ENCODE measurements at regions not wholly inside any gene's neighbourhood (a gene's known extent, or its start where the extent isn't known, plus 50 kb on each side); places are given as distances from the start of the nearest gene placed in this dataset.
A peak's percentile ranks its signal among the peaks of the same experiment; 100 is the strongest.
"Not testable (repeated sequence)": the region's sequence is repeated elsewhere in the genome, so short reads cannot be mapped to it uniquely, and the experiment has no call there.

- ATAC-seq = no peak
These were observed 132.3 kb upstream of the JARID2 start for GRCh38 chr6:15113587-15113986.

- ATAC-seq = no peak
These were observed 131.8 kb upstream of the JARID2 start for GRCh38 chr6:15114061-15114460.

- ATAC-seq = no peak
These were observed 129.0 kb upstream of the JARID2 start for GRCh38 chr6:15116889-15117288.

DNA sequence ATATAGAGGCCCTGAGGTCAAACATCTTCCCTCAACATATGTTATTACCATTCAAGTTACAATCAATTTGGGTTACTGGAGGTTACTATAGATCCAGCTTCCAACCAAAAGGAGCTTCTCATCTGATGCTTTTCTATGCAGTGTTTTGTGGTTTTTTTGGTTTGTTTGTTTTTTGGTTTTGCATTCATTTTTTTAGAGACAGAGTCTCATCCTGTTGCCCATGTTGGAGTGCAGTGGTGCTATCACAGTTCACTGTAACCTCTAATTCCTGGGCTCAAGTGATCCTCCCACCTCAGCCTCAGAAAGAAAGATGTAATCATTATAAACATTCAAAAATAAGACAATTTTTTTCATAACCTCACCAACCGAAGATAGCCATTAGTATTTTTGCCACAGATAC, 124.4 kb upstream of the JARID2 start:
- no peak for ATAC-seq

GRCh38 chr6:15121977-15122550, 123.8 kb upstream of the JARID2 start:
- ATAC-seq = no peak

- no peak for ATAC-seq
These were observed 116.0 kb upstream of the JARID2 start for GRCh38 chr6:15129887-15130286.

DNA sequence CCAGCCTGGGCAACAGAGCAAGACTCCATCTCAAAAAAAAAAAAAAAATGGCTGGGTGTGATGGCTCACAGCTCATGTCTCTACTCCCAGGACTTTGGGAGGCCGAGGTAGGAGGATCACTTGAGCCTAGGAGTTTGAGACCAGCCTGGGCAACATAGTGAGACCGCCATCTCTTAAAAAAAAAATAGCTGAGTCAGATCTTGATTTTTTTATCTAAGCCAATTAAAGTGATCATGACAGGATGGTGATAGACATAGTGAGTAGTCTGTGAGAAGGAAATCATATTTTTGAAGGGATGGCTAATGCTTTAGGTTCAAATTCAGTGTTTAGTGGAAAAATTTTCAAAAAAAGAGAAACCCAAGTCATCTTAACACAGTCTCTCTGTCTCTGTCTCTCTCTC, 114.6 kb upstream of the JARID2 start:
- ATAC-seq = no peak

GRCh38 chr6:15131651-15132061, 114.2 kb upstream of the JARID2 start:
- no peak for ATAC-seq

DNA sequence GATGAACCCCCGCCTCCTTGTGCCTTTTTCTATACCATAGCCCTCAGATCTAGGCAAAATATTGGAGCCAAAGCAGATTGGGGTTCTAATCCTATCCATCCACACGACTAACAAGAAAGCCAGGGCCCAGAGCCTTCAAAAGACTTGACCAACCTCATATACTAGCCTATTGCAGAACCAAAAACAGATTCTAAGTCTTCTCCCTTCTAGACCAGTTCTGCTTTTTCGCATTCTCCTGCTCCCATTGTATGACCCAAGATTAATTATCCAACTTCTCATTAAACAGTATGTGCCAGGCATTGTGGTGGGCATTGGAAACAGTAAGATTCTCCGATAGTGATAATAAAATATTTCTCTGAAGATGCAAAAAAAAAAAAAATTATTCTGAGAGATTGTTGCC, 113.7 kb upstream of the JARID2 start:
- no peak for ATAC-seq

GRCh38 chr6:15132854-15133670, 112.8 kb upstream of the JARID2 start:
- ATAC-seq = peak; percentile 97

DNA sequence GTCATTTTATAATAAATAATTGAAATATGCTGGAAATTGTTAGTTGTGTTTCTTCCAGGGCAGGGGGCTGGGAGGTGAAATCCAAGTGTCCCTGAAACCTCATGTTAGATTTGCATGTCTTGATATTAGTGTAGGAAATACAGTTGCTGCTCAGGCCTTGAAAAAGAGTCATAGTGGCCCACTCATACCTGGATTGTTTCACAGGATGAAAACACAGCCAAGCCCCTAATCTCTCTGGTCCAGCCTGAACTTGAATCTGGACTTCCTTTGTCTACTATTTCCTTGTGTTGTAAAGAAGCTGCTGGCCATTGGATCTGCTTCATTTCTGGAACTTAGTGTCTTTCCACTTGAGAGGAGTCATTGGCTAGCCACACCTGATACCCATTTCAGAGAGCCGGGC, 108.8 kb upstream of the JARID2 start:
- no peak for ATAC-seq

DNA sequence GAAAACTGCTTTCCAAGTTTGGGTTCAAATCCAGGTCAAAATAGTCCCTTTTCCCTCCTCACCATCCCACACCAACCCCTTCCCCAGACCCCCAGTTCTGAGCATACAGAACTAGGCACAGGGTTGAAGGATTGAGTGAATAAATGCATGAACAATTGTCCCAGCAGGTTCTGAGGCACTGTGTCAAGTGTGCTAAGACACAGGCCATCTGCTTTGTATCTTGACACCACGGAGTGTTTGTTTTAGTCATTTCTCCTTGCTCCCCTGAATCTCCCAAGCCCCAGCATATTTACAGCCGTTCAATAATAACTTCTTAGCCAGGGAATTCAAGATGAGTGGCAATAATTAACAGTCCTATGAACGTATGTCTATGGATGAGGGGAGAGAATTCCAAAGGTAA, 102.8 kb upstream of the JARID2 start:
- ATAC-seq = no peak

GRCh38 chr6:15143540-15143939, 102.3 kb upstream of the JARID2 start:
- ATAC-seq = no peak

DNA sequence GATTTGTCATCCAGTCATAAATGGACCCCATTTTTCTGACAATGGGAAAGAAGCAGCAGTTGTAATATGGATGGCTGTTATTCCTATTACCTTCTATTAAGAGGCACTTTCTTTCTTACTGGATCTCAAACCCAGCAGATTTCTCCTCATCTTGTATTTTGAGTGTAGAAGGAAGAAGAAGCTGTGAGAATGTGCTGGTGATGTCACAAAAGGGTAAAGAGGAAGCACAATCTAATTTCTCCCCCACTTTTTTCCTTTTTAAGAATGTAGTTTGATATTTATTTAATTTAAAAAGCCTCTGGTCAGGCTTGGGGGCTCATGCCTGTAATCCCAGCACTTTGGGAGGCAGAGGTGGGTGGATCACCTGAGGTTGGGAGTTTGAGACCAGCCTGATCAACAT, 100.0 kb upstream of the JARID2 start:
- no peak for ATAC-seq

- no peak for ATAC-seq
These were observed 98.0 kb upstream of the JARID2 start for GRCh38 chr6:15147827-15148226.

DNA sequence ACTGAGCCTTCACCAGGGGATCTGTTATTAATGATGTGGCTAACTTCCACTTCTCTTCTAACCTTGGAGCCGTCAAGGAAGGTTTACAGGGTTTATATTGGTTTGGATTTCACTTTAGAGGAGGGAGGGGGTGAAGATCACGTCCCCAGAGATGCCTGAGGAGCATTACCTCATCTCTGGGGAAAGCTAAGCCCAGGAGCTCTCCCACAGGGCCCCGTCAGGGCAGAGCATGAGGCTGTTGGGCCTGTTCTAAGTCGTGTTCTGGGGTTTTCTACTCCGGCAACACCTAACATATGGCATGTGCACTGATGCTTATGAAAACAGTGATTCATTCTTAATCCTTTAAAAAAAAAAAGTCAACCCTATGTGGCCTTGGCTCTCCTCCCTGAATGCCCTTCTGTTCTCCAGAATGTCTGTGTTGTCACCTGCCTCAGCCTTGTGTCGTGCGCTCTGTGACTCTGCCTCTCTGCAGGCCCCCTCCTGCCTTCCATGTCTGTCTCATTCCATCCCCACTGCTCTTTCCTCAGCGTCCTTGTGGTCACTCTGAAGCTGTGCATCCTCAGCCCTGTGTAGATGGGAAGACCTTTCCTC, 97.4 kb upstream of the JARID2 start:
- ATAC-seq = peak; percentile 100

GRCh38 chr6:15150207-15150606, 95.7 kb upstream of the JARID2 start:
- no peak for ATAC-seq

DNA sequence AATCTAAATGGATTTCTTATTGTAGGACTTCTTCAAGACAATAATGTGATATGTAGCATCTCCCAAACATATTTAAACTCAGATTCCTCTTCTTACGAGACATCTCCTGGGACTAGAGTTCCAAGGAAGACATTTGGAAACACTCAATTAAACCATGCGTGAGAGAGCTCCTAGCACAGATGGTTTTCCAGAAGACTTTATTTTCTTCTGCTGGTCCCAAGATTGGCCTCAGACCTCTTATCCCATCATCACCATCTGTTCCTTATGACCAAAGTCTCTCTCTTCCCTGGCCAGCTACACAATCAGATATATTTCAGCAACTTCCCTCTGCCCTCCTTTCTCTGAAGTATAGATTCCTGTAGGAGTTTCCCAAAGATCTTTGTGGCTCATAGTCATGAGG, 93.2 kb upstream of the JARID2 start:
- no peak for ATAC-seq

DNA sequence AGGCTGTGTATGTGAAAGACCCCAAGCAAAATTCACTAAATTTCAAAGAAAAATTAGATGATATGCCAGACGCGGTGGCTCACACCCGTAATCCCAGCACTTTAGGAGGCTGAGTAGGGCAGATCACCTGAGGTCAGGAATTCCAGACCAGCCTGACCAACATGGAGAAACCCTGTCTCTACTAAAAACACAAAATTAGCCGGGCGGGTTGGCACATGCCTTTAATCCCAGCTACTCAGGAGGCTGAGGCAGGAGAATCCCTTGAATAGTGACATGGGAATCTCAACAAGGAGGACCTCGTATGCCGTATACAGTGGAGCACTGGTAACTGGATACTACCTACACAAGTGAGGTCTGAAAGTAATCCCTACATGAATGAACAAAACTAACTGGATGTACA, 92.7 kb upstream of the JARID2 start:
- no peak for ATAC-seq

DNA sequence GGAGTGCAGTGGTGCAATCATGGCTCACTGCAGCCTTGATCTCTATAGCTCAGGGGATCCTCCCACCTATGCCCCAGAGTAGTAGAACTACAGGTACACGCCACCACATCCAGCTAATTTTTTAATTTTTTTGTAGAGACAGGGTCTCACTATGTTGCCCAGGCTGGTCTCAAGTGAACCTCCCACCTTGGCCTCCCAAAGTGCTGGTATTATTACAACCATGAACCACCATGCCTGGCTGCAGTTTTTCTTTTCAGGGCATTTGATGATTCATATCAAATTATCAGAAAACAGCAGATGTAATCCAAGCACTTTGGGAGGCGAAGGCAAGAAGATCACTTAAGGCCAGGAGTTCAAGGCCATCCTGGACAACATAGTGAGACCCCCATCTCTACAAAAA, 88.4 kb upstream of the JARID2 start:
- ATAC-seq = no peak

DNA sequence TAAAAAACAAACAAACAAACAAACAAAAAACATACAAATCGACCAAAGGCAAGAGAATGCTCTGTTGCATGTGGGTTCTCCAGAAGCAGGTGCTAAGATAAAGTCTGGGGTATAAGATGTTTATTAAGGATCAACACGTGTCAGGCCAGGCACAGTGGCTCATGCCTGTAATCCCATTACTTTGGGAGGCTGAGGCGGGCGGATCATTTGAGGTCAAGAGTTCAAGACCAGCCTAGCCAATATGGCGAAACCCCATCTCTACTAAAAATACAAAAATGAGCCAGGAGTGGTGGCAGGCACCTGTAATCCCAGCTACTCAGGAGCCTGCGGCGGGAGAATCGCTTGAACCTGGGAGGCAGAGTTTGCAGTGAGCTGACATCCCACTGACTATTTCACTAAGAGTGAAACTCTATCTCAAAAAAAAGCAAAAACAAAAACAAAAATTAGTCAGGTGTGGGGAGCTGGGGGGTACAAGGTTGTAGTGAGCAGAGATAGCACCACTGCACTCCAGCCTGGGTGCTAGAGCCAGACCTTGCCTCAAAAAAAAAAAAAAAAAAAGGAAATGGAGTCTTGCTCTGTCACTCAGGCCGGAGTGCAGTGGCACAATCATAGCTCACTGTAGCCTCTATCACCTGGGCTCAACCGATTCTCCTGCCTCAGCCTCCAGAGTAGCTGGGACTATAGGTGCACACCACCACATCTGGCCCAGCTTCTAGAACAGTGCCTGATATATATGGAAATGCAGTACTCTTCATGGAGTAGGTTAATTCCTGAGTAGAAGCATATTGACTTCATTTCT, 86.8 kb upstream of the JARID2 start:
- no peak for ATAC-seq

- no peak for ATAC-seq
These were observed 85.1 kb upstream of the JARID2 start for GRCh38 chr6:15160812-15161211.

DNA sequence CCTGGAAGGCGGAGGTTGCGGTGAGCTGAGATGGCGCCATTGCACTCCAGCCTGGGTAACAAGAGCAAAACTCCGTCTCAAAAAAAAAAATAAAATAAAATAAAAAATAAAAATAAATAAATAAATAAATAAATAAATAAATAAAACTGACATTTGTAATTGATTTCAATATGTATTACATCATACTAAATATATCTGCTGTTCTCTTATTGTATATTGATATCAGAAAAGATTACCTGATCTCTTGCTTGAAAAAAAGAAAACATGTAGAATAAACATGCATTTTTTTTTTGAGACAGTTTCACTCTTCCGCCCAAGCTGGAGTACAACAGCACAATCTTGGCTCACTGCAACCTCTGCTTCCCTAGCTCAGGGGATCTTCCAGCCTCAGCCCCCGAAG, 81.0 kb upstream of the JARID2 start:
- ATAC-seq = not testable (repeated sequence)

Measured in esophagus mucosa (tissue), 1 donor.